ENCODE measurements at regions not wholly inside any gene's neighbourhood (a gene's known extent, or its start where the extent isn't known, plus 50 kb on each side); places are given as distances from the start of the nearest gene placed in this dataset.

- DNase-seq = no peak
These were observed 158.1 kb upstream of the VCX3A start for GRCh38 chrX:6693051-6693450.

GRCh38 chrX:6685489-6685888 lies 150.6 kb upstream of the VCX3A start:
- no peak for DNase-seq

- no peak for DNase-seq
These were observed 148.4 kb upstream of the VCX3A start for GRCh38 chrX:6683353-6683752.

- no peak for DNase-seq
These were observed 146.7 kb upstream of the VCX3A start for GRCh38 chrX:6681521-6682145.

- DNase-seq = no peak
These were observed 145.1 kb upstream of the VCX3A start for GRCh38 chrX:6679988-6680387.

- no peak for DNase-seq
These were observed 144.6 kb upstream of the VCX3A start for GRCh38 chrX:6679550-6679949.

- DNase-seq = no peak
These were observed 143.4 kb upstream of the VCX3A start for GRCh38 chrX:6678313-6678712.

- DNase-seq = no peak
These were observed 139.8 kb upstream of the VCX3A start for GRCh38 chrX:6674734-6675133.

- DNase-seq = no peak
These were observed 132.3 kb upstream of the VCX3A start for GRCh38 chrX:6667048-6667768.

GRCh38 chrX:6666624-6667023 lies 131.7 kb upstream of the VCX3A start:
- no peak for DNase-seq

- DNase-seq = no peak
These were observed 126.8 kb upstream of the VCX3A start for GRCh38 chrX:6661736-6662135.

- DNase-seq = no peak
These were observed 125.8 kb upstream of the VCX3A start for GRCh38 chrX:6660567-6661264.

GRCh38 chrX:6645216-6645615 lies 110.3 kb upstream of the VCX3A start:
- DNase-seq = no peak

GRCh38 chrX:6644411-6644810 lies 109.5 kb upstream of the VCX3A start:
- DNase-seq = no peak

- no peak for DNase-seq
These were observed 105.8 kb upstream of the VCX3A start for GRCh38 chrX:6640727-6641126.

- DNase-seq = no peak
These were observed 79.6 kb upstream of the VCX3A start for GRCh38 chrX:6614506-6614905.

GRCh38 chrX:6599230-6599860 lies 64.4 kb upstream of the VCX3A start:
- no peak for DNase-seq

Measured in fibroblast of upper back skin (primary cell).